Left lobe of liver (tissue), 2 donors: ENCODE measurements at regions not wholly inside any gene's neighbourhood (a gene's known extent, or its start where the extent isn't known, plus 50 kb on each side); places are given as distances from the start of the nearest gene placed in this dataset.
"Not testable (repeated sequence)": the region's sequence is repeated elsewhere in the genome, so short reads cannot be mapped to it uniquely, and the experiment has no call there.

Source experiments
- ATAC-seq: fragments of 200-7000 bp; cut with Tn5 transposase; one replicate; pipeline ENCODE4 v1.9.1; 2020; ENCODE audit warnings: mild to moderate bottlenecking, moderate library complexity
- DNase-seq: peaks from one replicate; pipeline ENCODE4 v3.0.0-alpha.2; 2020; ENCODE audit warnings: low spot score
- donor health status: DM: no; HTN: no; CAD: no; lungs with moderate emphysema.
- donor health status: DM: no; HTN: yes; CAD: no.

GRCh38 chr13:110012102-110012739 lies 225.8 kb upstream of the IRS2 start:
- ATAC-seq: no peak
- DNase-seq: no peak

GRCh38 chr13:110010404-110011138 lies 224.2 kb upstream of the IRS2 start:
- no peak for ATAC-seq
- no peak for DNase-seq

- no peak for DNase-seq
- no peak for ATAC-seq
Measured at GRCh38 chr13:110008816-110009215, 222.4 kb upstream of the IRS2 start.

DNA sequence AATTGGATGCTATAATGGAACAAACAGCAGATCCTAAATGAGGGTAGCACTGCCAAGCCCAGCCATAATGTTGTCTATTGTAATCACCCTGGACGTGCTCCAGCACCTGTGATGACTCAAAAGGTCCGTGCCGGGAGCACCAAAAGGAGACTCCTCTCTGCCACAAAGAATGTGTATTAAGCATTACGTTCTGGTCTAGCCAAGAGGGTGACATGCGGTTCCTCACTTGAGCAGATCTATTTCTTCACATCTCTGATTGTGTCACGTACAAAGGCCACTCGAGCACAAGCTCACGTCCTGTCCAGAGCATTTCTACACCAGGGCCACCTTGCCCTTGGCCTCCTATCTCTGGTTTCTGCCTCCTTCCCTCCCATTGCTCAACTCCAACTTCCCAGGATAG lies 219.9 kb upstream of the IRS2 start:
- DNase-seq: no peak

GRCh38 chr13:110005563-110005962 lies 219.2 kb upstream of the IRS2 start:
- no peak for ATAC-seq
- DNase-seq: no peak

More for the DNA sequence above, 219.9 kb upstream of the IRS2 start:
- peak; percentile 57 for ATAC-seq

DNA sequence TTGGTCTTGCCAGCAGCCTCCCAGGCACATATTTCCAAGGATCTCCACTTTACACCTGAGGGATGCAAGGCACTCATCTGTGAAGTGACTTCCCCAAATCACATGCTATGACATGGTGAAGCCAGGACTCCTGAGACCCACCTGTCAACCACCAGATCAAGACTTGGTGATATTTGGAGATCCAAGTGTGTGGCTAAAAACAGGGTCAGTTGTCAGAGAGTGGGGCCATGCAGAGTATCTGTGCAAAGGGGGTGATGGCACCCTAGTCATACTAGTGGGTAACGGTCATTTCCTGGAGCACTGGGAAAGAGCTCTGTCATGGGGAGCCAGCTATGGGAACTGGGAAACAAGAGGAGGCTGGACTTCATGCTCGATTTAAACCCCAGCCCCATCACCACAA lies 218.4 kb upstream of the IRS2 start:
- no peak for ATAC-seq

DNA sequence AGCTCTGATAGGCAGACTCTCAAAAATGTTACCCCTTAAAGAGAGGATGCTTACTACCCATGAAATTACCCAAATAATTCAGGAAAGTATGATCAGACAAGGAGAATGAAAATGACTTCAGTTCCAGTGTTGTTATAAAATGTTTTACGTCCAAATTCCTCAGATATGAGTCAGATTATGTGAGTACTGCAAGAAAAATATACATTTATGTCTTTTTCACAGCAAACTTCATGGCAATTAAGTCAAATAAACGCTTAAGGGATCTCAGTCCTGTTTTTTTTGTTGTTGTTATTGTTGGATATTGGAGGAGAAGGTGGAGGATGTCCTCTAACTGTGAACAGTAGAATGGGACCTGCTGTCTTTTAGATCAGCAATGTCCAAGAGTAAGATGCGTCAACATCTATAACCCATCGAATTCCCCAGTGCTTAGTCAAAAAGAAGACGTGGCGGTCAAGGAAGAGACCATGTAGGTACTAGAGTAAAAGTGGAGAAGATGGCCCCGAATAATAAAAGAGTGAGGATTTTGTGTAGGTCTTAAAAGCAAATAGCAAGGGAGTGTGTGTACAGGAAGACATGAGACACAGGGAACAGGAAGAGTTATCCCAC lies 215.4 kb upstream of the IRS2 start:
- ATAC-seq: no peak

More for the DNA sequence above, 218.4 kb upstream of the IRS2 start:
- no peak for DNase-seq

GRCh38 chr13:110000534-110001345 lies 214.4 kb upstream of the IRS2 start:
- DNase-seq (no peak), ATAC-seq (no peak)

More for the DNA sequence above, 215.4 kb upstream of the IRS2 start:
- no peak for DNase-seq

GRCh38 chr13:109999659-110000533 lies 213.5 kb upstream of the IRS2 start:
- peak; percentile 62 for DNase-seq
- ATAC-seq: peak; percentile 81

- peak; percentile 56 for ATAC-seq
- no peak for DNase-seq
Measured at GRCh38 chr13:109998684-109999533, 212.5 kb upstream of the IRS2 start.

DNA sequence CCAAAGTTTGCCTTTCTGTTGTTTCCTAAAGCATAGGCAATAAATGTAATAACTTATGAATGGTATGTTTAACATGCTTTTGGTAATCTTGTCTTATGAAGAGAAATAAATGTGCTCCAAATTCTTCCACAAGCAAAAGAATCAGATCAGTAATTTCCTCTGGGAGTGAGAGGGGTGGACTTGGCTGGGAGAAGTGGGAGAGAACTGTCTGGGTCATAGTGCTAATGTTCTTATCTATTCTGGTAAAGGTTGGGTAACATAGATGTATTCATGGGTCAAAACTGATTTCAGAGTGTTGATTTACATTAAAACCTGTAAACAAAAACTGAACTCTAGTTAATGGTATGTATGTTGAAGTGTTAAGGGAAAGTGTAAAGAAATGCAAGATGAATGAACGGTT lies 211.7 kb upstream of the IRS2 start:
- DNase-seq (no peak), ATAC-seq (peak; percentile 74)

DNA sequence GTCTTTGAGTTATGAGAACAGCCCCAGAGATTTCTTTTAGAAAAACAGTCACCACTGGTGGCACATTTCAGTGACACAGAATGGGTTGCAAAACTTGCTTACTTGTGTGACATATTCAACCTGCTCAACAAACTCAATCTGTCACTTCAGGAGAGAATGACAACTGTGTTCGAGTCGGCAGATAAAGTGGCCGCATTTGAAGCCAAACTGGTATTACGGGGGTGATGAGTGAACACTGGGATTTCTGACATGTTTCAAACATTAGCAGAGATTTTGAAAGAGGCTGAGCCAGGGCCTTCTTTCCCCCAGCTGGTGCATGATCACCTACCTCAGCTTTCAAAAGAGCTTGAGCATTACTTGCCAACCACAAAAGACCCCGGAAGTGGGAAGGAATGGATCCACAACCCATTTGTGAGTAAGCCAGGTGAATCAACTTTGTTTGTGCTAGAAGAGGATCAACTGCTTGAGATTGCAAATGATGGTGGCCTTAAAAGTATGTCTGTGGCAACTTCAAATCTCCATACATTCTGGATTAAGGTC lies 210.7 kb upstream of the IRS2 start:
- not testable (repeated sequence) for DNase-seq, ATAC-seq

- DNase-seq (no peak), ATAC-seq (no peak)
Measured at GRCh38 chr13:109996404-109996960, 210.1 kb upstream of the IRS2 start.

- ATAC-seq (no peak), DNase-seq (no peak)
Measured at GRCh38 chr13:109995578-109995977, 209.2 kb upstream of the IRS2 start.

GRCh38 chr13:109990296-109990695 lies 203.9 kb upstream of the IRS2 start:
- DNase-seq (no peak), ATAC-seq (no peak)

- DNase-seq (no peak), ATAC-seq (no peak)
Measured at GRCh38 chr13:109989686-109990085, 203.3 kb upstream of the IRS2 start.

GRCh38 chr13:109989155-109989554 lies 202.8 kb upstream of the IRS2 start:
- DNase-seq (no peak), ATAC-seq (no peak)

GRCh38 chr13:109986851-109987250 lies 200.5 kb upstream of the IRS2 start:
- DNase-seq: no peak
- no peak for ATAC-seq
